ENCODE measurements at regions not wholly inside any gene's neighbourhood (a gene's known extent, or its start where the extent isn't known, plus 50 kb on each side); places are given as distances from the start of the nearest gene placed in this dataset.

GRCh38 chr4:14615671-14616070 is 386.6 kb upstream of the CPEB2 start:
- no peak for DNase-seq (ENCODE audit: low read depth in 2 of 2)

GRCh38 chr4:14620567-14621141 is 381.6 kb upstream of the CPEB2 start:
- no peak for DNase-seq (ENCODE audit: low read depth in 2 of 2)

- DNase-seq (ENCODE audit: low read depth in 2 of 2): no peak
These were observed 380.4 kb upstream of the CPEB2 start for GRCh38 chr4:14621731-14622463.

- DNase-seq (ENCODE audit: low read depth in 2 of 2): no peak
These were observed 375.2 kb upstream of the CPEB2 start for GRCh38 chr4:14627038-14627437.

GRCh38 chr4:14631806-14632440 is 370.4 kb upstream of the CPEB2 start:
- DNase-seq (ENCODE audit: low read depth in 2 of 2): no peak

GRCh38 chr4:14636563-14636962 is 365.7 kb upstream of the CPEB2 start:
- no peak for DNase-seq (ENCODE audit: low read depth in 2 of 2)

GRCh38 chr4:14640476-14640875 is 361.8 kb upstream of the CPEB2 start:
- DNase-seq (ENCODE audit: low read depth in 2 of 2): no peak

GRCh38 chr4:14641871-14642270 is 360.4 kb upstream of the CPEB2 start:
- no peak for DNase-seq (ENCODE audit: low read depth in 2 of 2)

- DNase-seq (ENCODE audit: low read depth in 2 of 2): no peak
These were observed 357.6 kb upstream of the CPEB2 start for GRCh38 chr4:14644580-14645282.

GRCh38 chr4:14646831-14647230 is 355.4 kb upstream of the CPEB2 start:
- DNase-seq (ENCODE audit: low read depth in 2 of 2): no peak

GRCh38 chr4:14650127-14650526 is 352.2 kb upstream of the CPEB2 start:
- DNase-seq (ENCODE audit: low read depth in 2 of 2): no peak

GRCh38 chr4:14652522-14652921 is 349.8 kb upstream of the CPEB2 start:
- no peak for DNase-seq (ENCODE audit: low read depth in 2 of 2)

GRCh38 chr4:14653338-14653737 is 348.9 kb upstream of the CPEB2 start:
- DNase-seq (ENCODE audit: low read depth in 2 of 2): no peak

GRCh38 chr4:14659286-14659685 is 343.0 kb upstream of the CPEB2 start:
- no peak for DNase-seq (ENCODE audit: low read depth in 2 of 2)

GRCh38 chr4:14667624-14668151 is 334.6 kb upstream of the CPEB2 start:
- no peak for DNase-seq (ENCODE audit: low read depth in 2 of 2)

- no peak for DNase-seq (ENCODE audit: low read depth in 2 of 2)
These were observed 334.0 kb upstream of the CPEB2 start for GRCh38 chr4:14668296-14668695.

GRCh38 chr4:14669371-14669770 is 332.9 kb upstream of the CPEB2 start:
- no peak for DNase-seq (ENCODE audit: low read depth in 2 of 2)

- no peak for DNase-seq (ENCODE audit: low read depth in 2 of 2)
These were observed 331.1 kb upstream of the CPEB2 start for GRCh38 chr4:14671146-14671545.

GRCh38 chr4:14675279-14675985 is 326.8 kb upstream of the CPEB2 start:
- DNase-seq (ENCODE audit: low read depth in 2 of 2): no peak

GRCh38 chr4:14679906-14680305 is 322.4 kb upstream of the CPEB2 start:
- DNase-seq (ENCODE audit: low read depth in 2 of 2): no peak

- no peak for DNase-seq (ENCODE audit: low read depth in 2 of 2)
These were observed 321.0 kb upstream of the CPEB2 start for GRCh38 chr4:14681330-14681729.

- no peak for DNase-seq (ENCODE audit: low read depth in 2 of 2)
These were observed 308.6 kb upstream of the CPEB2 start for GRCh38 chr4:14693728-14694127.
